Cardiac muscle cell (in vitro differentiated cells and primary cell): ENCODE measurements at regions not wholly inside any gene's neighbourhood (a gene's known extent, or its start where the extent isn't known, plus 50 kb on each side); places are given as distances from the start of the nearest gene placed in this dataset.

Source experiments
- DNase-seq, 2 donors: peaks; one replicate each; pipeline versions ENCODE4 v3.0.0 to v3.0.0-alpha.2; 2010 to 2017; ENCODE audit warnings: low read depth in 1 of 2, low spot score in 1 of 2
- H3K27ac ChIP-seq: fragments of 200-600 bp; sonication (generic); 2 replicates; pipeline ENCODE4 v1.5.1; 2016
- H3K27me3 ChIP-seq: fragments of 200-600 bp; sonication (generic); 2 replicates; pipeline ENCODE4 v1.6.0; 2016; ENCODE audit warnings: control low read depth
- H3K36me3 ChIP-seq: fragments of 200-600 bp; sonication (generic); 2 replicates; pipeline ENCODE4 v1.5.1; 2016; ENCODE audit warnings: control low read depth
- H3K4me1 ChIP-seq: fragments of 200-600 bp; sonication (generic); 2 replicates; pipeline ENCODE4 v1.8.1; 2017; ENCODE audit warnings: low read depth, mild to moderate bottlenecking, mixed run types
- H3K4me3 ChIP-seq: fragments of 200-600 bp; sonication (generic); 2 replicates; pipeline ENCODE4 v1.5.1; 2016; ENCODE audit warnings: mild to moderate bottlenecking
- H3K9me3 ChIP-seq: fragments of 200-600 bp; sonication (generic); 2 replicates; pipeline ENCODE4 v1.5.1; 2017; ENCODE audit warnings: low read depth, mild to moderate bottlenecking, control low read depth
- TF ChIP-seq, protein P1 (sequence below): IDR thresholded peaks from 2 replicates; pipeline ENCODE4 v1.5.1; 2012; ENCODE audit warnings: low read depth, mild to moderate bottlenecking, low read length

DNA sequence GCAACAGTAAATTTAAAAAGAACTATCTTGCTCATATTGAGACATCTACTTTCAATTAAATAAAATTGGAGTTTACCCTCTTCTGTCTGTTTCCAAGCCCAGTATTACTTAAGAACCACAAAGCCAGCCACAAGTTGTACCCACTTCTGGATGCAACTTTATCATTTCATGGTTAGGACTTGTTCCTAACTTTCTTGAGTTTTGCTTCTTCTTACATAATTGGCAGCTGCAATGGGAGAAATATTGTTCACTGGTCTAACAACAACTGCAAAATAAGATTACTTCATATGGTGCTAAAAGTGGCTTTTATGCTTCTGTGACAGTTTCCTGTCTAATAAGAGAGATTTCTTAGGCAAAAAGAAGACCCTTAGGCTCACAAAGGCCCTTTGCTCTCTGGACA is 240.6 kb downstream of the OTOL1 start:
- Histone ChIP-seq H3K27ac (no peak overlapping the region), H3K4me1 (no peaks in the 10 kb centered on the region), H3K4me3 (no peak overlapping the region), H3K9me3 (no peaks in the 10 kb centered on the region), H3K27me3 (no peaks in the 10 kb centered on the region), H3K36me3 (no peaks in the 10 kb centered on the region)
- no peak for DNase-seq
- TF ChIP-seq, protein P1, sequence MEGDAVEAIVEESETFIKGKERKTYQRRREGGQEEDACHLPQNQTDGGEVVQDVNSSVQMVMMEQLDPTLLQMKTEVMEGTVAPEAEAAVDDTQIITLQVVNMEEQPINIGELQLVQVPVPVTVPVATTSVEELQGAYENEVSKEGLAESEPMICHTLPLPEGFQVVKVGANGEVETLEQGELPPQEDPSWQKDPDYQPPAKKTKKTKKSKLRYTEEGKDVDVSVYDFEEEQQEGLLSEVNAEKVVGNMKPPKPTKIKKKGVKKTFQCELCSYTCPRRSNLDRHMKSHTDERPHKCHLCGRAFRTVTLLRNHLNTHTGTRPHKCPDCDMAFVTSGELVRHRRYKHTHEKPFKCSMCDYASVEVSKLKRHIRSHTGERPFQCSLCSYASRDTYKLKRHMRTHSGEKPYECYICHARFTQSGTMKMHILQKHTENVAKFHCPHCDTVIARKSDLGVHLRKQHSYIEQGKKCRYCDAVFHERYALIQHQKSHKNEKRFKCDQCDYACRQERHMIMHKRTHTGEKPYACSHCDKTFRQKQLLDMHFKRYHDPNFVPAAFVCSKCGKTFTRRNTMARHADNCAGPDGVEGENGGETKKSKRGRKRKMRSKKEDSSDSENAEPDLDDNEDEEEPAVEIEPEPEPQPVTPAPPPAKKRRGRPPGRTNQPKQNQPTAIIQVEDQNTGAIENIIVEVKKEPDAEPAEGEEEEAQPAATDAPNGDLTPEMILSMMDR = no peak

DNA sequence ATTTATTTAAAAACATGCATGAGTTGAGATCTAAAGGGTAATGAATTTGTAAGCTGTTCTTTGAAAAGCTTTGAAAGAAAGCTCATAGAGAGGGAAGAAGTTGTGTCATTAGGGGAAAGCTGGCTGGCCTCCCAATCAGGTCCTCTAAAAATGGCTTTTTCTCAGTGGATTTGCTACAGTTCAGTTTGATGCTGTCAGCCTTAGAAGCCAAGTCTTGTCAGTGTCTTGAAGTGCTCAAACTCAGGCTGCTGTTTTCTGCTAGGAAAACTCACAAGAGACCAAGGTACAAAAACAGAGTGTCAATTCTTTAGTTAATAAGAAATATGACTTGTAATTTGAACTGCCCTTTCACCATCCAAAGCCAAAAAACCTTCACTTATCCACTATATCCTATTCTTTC is 243.8 kb downstream of the OTOL1 start:
- no peak for DNase-seq
- TF ChIP-seq, protein P1 = no peak
- Histone ChIP-seq H3K27ac (no peak overlapping the region), H3K36me3 (no peaks in the 10 kb centered on the region), H3K4me3 (no peak overlapping the region), H3K4me1 (no peaks in the 10 kb centered on the region), H3K27me3 (no peaks in the 10 kb centered on the region), H3K9me3 (no peaks in the 10 kb centered on the region)

DNA sequence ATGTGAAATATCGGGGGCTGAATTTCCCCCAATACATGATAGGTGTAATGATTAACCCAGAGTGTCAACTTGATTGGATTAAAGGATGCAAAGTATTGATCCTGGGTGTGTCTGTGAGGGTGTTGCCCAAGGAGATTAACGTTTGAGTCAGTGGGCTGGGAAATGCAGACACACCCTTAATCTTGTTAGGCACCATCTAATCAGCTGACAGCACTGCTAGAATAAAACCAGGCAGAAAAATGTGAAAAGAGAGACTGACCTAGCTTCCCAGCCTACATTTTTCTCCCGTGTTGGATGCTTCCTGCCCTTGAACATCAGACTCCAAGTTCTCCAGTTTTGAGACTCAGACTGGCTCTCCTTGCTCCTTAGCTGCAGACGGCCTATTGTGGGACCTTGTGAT is 247.8 kb downstream of the OTOL1 start:
- TF ChIP-seq, protein P1 = no peak
- no peaks in the 10 kb centered on the region for H3K27me3 ChIP-seq
- no peak overlapping the region for H3K4me3 ChIP-seq
- peaks cover 17% of the 10 kb centered on the region for H3K4me1 ChIP-seq
- no peak overlapping the region for H3K27ac ChIP-seq
- no peaks in the 10 kb centered on the region for H3K9me3 ChIP-seq
- no peak for DNase-seq
- H3K36me3 ChIP-seq = no peaks in the 10 kb centered on the region

DNA sequence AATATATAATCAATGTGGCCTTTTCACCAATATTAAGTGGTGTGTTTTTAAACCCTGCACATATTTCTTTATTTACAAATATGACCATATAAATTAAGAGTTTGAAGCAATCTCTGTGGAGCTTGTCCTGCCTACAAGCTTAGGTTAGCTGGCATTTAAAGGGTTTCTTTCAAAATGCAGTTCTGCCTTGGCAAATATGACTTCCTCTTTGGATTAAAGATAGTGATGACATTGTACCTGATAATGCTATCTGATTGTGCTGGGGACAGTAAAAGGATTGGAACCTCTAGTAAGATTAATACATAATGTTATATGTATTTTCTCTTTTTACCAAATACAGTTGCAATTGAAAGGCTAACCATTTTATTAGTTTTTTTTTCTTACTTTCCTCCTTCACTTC is 249.1 kb downstream of the OTOL1 start:
- no peaks in the 10 kb centered on the region for H3K36me3 ChIP-seq
- H3K9me3 ChIP-seq = no peaks in the 10 kb centered on the region
- H3K4me1 ChIP-seq = peaks cover 17% of the 10 kb centered on the region
- H3K4me3 ChIP-seq = no peak overlapping the region
- no peak for DNase-seq
- no peak overlapping the region for H3K27ac ChIP-seq
- no peaks in the 10 kb centered on the region for H3K27me3 ChIP-seq
- TF ChIP-seq, protein P1 = no peak

DNA sequence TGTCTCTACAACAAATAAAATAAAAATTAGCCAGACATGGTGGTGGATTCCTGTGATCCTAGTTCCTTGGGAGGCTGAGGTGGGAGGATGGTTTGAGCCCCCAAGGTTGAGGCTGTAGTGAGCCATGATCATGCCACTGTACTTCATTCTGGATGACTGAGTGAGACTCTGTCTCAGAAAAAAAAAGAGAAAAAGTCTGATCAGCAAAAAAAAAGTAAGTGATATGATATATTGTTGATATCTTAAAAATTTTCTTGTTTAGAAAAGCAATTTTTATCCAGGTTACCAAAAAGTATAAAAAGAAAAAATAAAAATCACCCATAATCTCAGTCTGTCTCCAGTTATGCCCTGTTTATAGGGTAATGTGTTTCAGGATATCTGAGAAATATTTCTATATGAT is 251.4 kb downstream of the OTOL1 start:
- no peak overlapping the region for H3K4me3 ChIP-seq
- no peak for DNase-seq
- no peaks in the 10 kb centered on the region for H3K9me3 ChIP-seq
- no peak overlapping the region for H3K27ac ChIP-seq
- peaks cover 17% of the 10 kb centered on the region for H3K4me1 ChIP-seq
- H3K36me3 ChIP-seq = no peaks in the 10 kb centered on the region
- TF ChIP-seq, protein P1 = no peak
- no peaks in the 10 kb centered on the region for H3K27me3 ChIP-seq
